Parathyroid adenoma (tissue), 2 donors: ENCODE measurements at regions not wholly inside any gene's neighbourhood (a gene's known extent, or its start where the extent isn't known, plus 50 kb on each side); places are given as distances from the start of the nearest gene placed in this dataset.

ENCODE experiments used
- H2AFZ ChIP-seq: fragments of 300-600 bp; sonication (generic); one replicate; pipeline ENCODE4 v1.7.0; 2017; ENCODE audit warnings: antibody characterized with exemption, mild to moderate bottlenecking
- H3K27ac ChIP-seq: fragments of 300-600 bp; sonication (generic); one replicate; pipeline ENCODE4 v1.7.0; 2017
- H3K27me3 ChIP-seq: fragments of 300-600 bp; sonication (generic); one replicate; pipeline ENCODE4 v1.7.0; 2017; ENCODE audit warnings: low read length; ENCODE audit not compliant: control insufficient read depth, insufficient read depth
- H3K36me3 ChIP-seq: fragments of 300-600 bp; sonication (generic); one replicate; pipeline ENCODE4 v1.7.0; 2017; ENCODE audit warnings: low read length; ENCODE audit not compliant: control insufficient read depth, insufficient read depth
- H3K4me1 ChIP-seq: fragments of 300-600 bp; sonication (generic); one replicate; pipeline ENCODE4 v1.7.0; 2017; ENCODE audit warnings: control low read depth
- H3K4me2 ChIP-seq: fragments of 300-600 bp; sonication (generic); one replicate; pipeline ENCODE4 v1.7.0; 2017; ENCODE audit warnings: low read length
- H3K4me3 ChIP-seq: fragments of 300-600 bp; sonication (generic); one replicate; pipeline ENCODE4 v1.7.0; 2017; ENCODE audit warnings: low read depth, low read length
- H3K79me2 ChIP-seq: fragments of 300-600 bp; sonication (generic); one replicate; pipeline ENCODE4 v1.7.0; 2017; ENCODE audit warnings: control low read depth
- H3K9ac ChIP-seq: fragments of 300-600 bp; sonication (generic); one replicate; pipeline ENCODE4 v1.7.0; 2017; ENCODE audit warnings: mild to moderate bottlenecking
- H3K9me3 ChIP-seq: fragments of 300-600 bp; sonication (generic); one replicate; pipeline ENCODE4 v1.7.0; 2017; ENCODE audit warnings: low read length; ENCODE audit not compliant: control insufficient read depth
- TF ChIP-seq, protein P1 (sequence below): fragments of 300-600 bp; sonication (generic); IDR thresholded peaks from one replicate; pipeline ENCODE4 v1.7.0; 2017; ENCODE audit warnings: antibody characterized with exemption, mild to moderate bottlenecking
- donor health status: primary hyperparathyroidism.

GRCh38 chr4:124596816-124597215 is 115.7 kb downstream of the ANKRD50 start:
- Histone ChIP-seq H3K27ac (no peak overlapping the region), H3K4me2 (no peak overlapping the region), H3K27me3 (no peaks in the 10 kb centered on the region), H3K4me3 (no peak overlapping the region), H3K9ac (no peak overlapping the region), H2AFZ (no peak overlapping the region), H3K9me3 (no peaks in the 10 kb centered on the region), H3K79me2 (no peaks in the 10 kb centered on the region), H3K4me1 (no peaks in the 10 kb centered on the region), H3K36me3 (no peaks in the 10 kb centered on the region)
- TF ChIP-seq, protein P1, sequence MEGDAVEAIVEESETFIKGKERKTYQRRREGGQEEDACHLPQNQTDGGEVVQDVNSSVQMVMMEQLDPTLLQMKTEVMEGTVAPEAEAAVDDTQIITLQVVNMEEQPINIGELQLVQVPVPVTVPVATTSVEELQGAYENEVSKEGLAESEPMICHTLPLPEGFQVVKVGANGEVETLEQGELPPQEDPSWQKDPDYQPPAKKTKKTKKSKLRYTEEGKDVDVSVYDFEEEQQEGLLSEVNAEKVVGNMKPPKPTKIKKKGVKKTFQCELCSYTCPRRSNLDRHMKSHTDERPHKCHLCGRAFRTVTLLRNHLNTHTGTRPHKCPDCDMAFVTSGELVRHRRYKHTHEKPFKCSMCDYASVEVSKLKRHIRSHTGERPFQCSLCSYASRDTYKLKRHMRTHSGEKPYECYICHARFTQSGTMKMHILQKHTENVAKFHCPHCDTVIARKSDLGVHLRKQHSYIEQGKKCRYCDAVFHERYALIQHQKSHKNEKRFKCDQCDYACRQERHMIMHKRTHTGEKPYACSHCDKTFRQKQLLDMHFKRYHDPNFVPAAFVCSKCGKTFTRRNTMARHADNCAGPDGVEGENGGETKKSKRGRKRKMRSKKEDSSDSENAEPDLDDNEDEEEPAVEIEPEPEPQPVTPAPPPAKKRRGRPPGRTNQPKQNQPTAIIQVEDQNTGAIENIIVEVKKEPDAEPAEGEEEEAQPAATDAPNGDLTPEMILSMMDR = no peak

GRCh38 chr4:124610211-124610610 is 102.3 kb downstream of the ANKRD50 start:
- no peak overlapping the region for H2AFZ ChIP-seq
- TF ChIP-seq, protein P1 = no peak
- no peak overlapping the region for H3K9ac ChIP-seq
- H3K36me3 ChIP-seq = no peaks in the 10 kb centered on the region
- H3K9me3 ChIP-seq = no peaks in the 10 kb centered on the region
- H3K27ac ChIP-seq = no peak overlapping the region
- H3K4me2 ChIP-seq = no peak overlapping the region
- no peaks in the 10 kb centered on the region for H3K4me1 ChIP-seq
- no peaks in the 10 kb centered on the region for H3K27me3 ChIP-seq
- H3K4me3 ChIP-seq = no peak overlapping the region
- no peaks in the 10 kb centered on the region for H3K79me2 ChIP-seq
